ENCODE measurements at regions not wholly inside any gene's neighbourhood (a gene's known extent, or its start where the extent isn't known, plus 50 kb on each side); places are given as distances from the start of the nearest gene placed in this dataset.

- TF ChIP-seq CHD7 (IDR thresholded peaks at IDR 0.05; ENCODE audit: insufficient replicate concordance, low read length) (no peak), ZNF274 (IDR thresholded peaks at IDR 0.05; ENCODE audit: borderline replicate concordance, extremely low read depth, low read length) (no peak), E2F6 (IDR thresholded peaks at IDR 0.05) (no peak), MAFK (IDR thresholded peaks at IDR 0.05; ENCODE audit: low read depth, low read length) (no peak), GABPA (IDR thresholded peaks at IDR 0.05; ENCODE audit: borderline replicate concordance, insufficient read depth, low read length) (no peak), GTF2F1 (IDR thresholded peaks at IDR 0.05; ENCODE audit: borderline replicate concordance, low read depth, low read length) (no peak), TAF7 (optimal IDR thresholded peaks at IDR 0.05; ENCODE audit: borderline replicate concordance, low read depth, low read length) (no peak)
Observed at GRCh38 chr5:6308683-6309082, 69.7 kb downstream of the MED10 start (continued).

Data from H1 (cell line).